ENCODE measurements at regions not wholly inside any gene's neighbourhood (a gene's known extent, or its start where the extent isn't known, plus 50 kb on each side); places are given as distances from the start of the nearest gene placed in this dataset.

DNA sequence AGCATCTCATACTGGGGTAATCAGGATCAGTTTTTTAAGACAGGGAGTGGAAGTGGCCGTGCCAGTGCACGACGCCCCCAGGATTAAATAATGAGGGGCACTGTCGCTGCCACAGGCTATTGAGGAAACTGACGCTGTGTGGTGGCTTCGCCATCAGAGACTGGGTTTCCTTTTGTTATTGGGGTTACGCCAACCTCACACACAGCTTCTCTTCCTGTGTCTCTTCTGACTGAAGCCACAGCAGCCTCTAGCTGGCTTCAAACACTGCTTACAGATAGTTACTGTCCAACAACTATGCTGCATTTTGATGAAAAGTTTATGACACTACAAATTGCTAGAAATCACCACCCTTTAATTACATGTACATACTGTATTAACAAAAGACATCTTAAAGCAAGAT, 521.9 kb upstream of the SALL3 start:
- Histone ChIP-seq H3K27me3 (ENCODE audit: control insufficient read depth, extremely low read depth, insufficient read depth, low read length) (no peaks in the 10 kb centered on the region), H3K27ac (ENCODE audit: control insufficient read depth, insufficient read depth, low read length) (no peak overlapping the region), H3K36me3 (ENCODE audit: control insufficient read depth in 2 of 2, extremely low read depth in 1 of 2, insufficient read depth in 2 of 2, low read length in 2 of 2) (no peaks in the 10 kb centered on the region), H4K20me1 (ENCODE audit: control insufficient read depth, extremely low read depth, insufficient read depth, low read length) (no peaks in the 10 kb centered on the region), H3K4me3 (ENCODE audit: control insufficient read depth in 2 of 3, extremely low read depth in 1 of 3, insufficient read depth in 2 of 3, low read depth in 1 of 3, low read length in 3 of 3) (no peak overlapping the region), H3K4me1 (ENCODE audit: control insufficient read depth, extremely low read depth, insufficient read depth, low read length) (no peaks in the 10 kb centered on the region), H2AFZ (ENCODE audit: control insufficient read depth, low read length) (no peak overlapping the region), H3K9ac (ENCODE audit: control insufficient read depth, extremely low read depth, insufficient read depth, low read length) (no peak overlapping the region), H3K9me3 (ENCODE audit: control insufficient read depth, low read depth, low read length) (peaks cover 8% of the 10 kb centered on the region), H3K9me1 (ENCODE audit: control insufficient read depth, extremely low read depth, insufficient read depth, low read length) (no peaks in the 10 kb centered on the region), H3K4me2 (ENCODE audit: control insufficient read depth, extremely low read depth, insufficient read depth, low read depth, low read length) (no peak overlapping the region), H3K79me2 (ENCODE audit: control insufficient read depth, insufficient read depth, low read length) (no peaks in the 10 kb centered on the region)
- FAIRE-seq (no peak), DNase-seq (ENCODE audit: low read depth, low spot score) (no peak)
- dilution Hi-C loops (cut with MboI; ENCODE audit: extremely low pct_ligation_motif_present, low sequenced_read_pairs), result no loop called here
- TF ChIP-seq EZH2 (IDR thresholded peaks at IDR 0.05; ENCODE audit: low read length), result no peak
- TF ChIP-seq, protein P1, sequence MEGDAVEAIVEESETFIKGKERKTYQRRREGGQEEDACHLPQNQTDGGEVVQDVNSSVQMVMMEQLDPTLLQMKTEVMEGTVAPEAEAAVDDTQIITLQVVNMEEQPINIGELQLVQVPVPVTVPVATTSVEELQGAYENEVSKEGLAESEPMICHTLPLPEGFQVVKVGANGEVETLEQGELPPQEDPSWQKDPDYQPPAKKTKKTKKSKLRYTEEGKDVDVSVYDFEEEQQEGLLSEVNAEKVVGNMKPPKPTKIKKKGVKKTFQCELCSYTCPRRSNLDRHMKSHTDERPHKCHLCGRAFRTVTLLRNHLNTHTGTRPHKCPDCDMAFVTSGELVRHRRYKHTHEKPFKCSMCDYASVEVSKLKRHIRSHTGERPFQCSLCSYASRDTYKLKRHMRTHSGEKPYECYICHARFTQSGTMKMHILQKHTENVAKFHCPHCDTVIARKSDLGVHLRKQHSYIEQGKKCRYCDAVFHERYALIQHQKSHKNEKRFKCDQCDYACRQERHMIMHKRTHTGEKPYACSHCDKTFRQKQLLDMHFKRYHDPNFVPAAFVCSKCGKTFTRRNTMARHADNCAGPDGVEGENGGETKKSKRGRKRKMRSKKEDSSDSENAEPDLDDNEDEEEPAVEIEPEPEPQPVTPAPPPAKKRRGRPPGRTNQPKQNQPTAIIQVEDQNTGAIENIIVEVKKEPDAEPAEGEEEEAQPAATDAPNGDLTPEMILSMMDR (optimal IDR thresholded peaks at IDR 0.05 in 1 of 3, IDR thresholded peaks at IDR 0.05 in 1 of 3, conservative IDR thresholded peaks at IDR 0.05 in 1 of 3; ENCODE audit: extremely low read depth in 1 of 3, insufficient read depth in 2 of 3, low read length in 3 of 3), result no peak

DNA sequence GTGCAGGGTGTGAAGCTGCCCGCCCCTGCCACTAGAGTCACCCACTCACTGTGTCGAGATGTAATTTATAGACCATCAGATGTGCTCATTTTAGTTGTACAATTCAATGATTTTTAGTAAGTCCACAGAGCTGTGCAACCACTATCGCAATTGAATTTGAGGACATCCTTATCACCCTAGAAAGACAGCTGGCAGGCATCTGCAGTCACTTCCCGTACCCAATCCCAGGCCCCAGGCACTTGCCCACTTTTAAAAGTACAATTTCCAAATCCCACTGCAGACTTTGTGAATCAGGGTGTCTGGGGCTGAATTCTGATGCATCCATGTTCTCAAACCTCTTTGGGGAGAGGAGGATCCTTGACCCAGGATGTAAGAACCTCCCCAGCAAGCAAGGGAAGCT, 521.3 kb upstream of the SALL3 start:
- no peaks in the 10 kb centered on the region for H3K27me3 ChIP-seq (ENCODE audit: control insufficient read depth, extremely low read depth, insufficient read depth, low read length)
- no peaks in the 10 kb centered on the region for H3K9me1 ChIP-seq (ENCODE audit: control insufficient read depth, extremely low read depth, insufficient read depth, low read length)
- no peaks in the 10 kb centered on the region for H3K4me1 ChIP-seq (ENCODE audit: control insufficient read depth, extremely low read depth, insufficient read depth, low read length)
- no peaks in the 10 kb centered on the region for H3K79me2 ChIP-seq (ENCODE audit: control insufficient read depth, insufficient read depth, low read length)
- no peak overlapping the region for H3K4me3 ChIP-seq (ENCODE audit: control insufficient read depth in 2 of 3, extremely low read depth in 1 of 3, insufficient read depth in 2 of 3, low read depth in 1 of 3, low read length in 3 of 3)
- DNase-seq (ENCODE audit: low read depth, low spot score), result no peak
- TF ChIP-seq, protein P1 (optimal IDR thresholded peaks at IDR 0.05 in 1 of 3, IDR thresholded peaks at IDR 0.05 in 1 of 3, conservative IDR thresholded peaks at IDR 0.05 in 1 of 3; ENCODE audit: extremely low read depth in 1 of 3, insufficient read depth in 2 of 3, low read length in 3 of 3), result no peak
- no peak for TF ChIP-seq EZH2 (IDR thresholded peaks at IDR 0.05; ENCODE audit: low read length)
- H3K4me2 ChIP-seq (ENCODE audit: control insufficient read depth, extremely low read depth, insufficient read depth, low read depth, low read length), result no peak overlapping the region
- H3K9ac ChIP-seq (ENCODE audit: control insufficient read depth, extremely low read depth, insufficient read depth, low read length), result no peak overlapping the region
- no peaks in the 10 kb centered on the region for H4K20me1 ChIP-seq (ENCODE audit: control insufficient read depth, extremely low read depth, insufficient read depth, low read length)
- H3K27ac ChIP-seq (ENCODE audit: control insufficient read depth, insufficient read depth, low read length), result no peak overlapping the region
- H2AFZ ChIP-seq (ENCODE audit: control insufficient read depth, low read length), result no peak overlapping the region
- FAIRE-seq, result no peak
- no peaks in the 10 kb centered on the region for H3K36me3 ChIP-seq (ENCODE audit: control insufficient read depth in 2 of 2, extremely low read depth in 1 of 2, insufficient read depth in 2 of 2, low read length in 2 of 2)
- H3K9me3 ChIP-seq (ENCODE audit: control insufficient read depth, low read depth, low read length), result peaks cover 8% of the 10 kb centered on the region
- dilution Hi-C loops (cut with MboI; ENCODE audit: extremely low pct_ligation_motif_present, low sequenced_read_pairs), result no loop called here

Measured in keratinocyte (primary cell).